Karpas-422 (cell line): ENCODE measurements at regions not wholly inside any gene's neighbourhood (a gene's known extent, or its start where the extent isn't known, plus 50 kb on each side); places are given as distances from the start of the nearest gene placed in this dataset.
"Not testable (repeated sequence)": the region's sequence is repeated elsewhere in the genome, so short reads cannot be mapped to it uniquely, and the experiment has no call there.

ENCODE experiments used
- DNase-seq: peaks from one replicate; pipeline ENCODE4 v3.0.0-alpha.2; 2015
- H2AFZ ChIP-seq: fragments of 200-600 bp; sonication (generic); 2 replicates; pipeline ENCODE4 v1.6.1; 2014; ENCODE audit warnings: antibody characterized with exemption, low read length, mixed read lengths
- H3K27ac ChIP-seq: fragments of 200-600 bp; sonication (generic); 2 replicates; pipeline ENCODE4 v1.5.1; 2014; ENCODE audit warnings: mild to moderate bottlenecking, low read length, moderate library complexity
- H3K27me3 ChIP-seq: fragments of 200-600 bp; sonication (generic); 2 replicates; pipeline ENCODE4 v1.6.1; 2014; ENCODE audit warnings: low read length, mixed read lengths
- H3K36me3 ChIP-seq: fragments of 200-600 bp; sonication (generic); 2 replicates; pipeline ENCODE4 v1.6.1; 2014; ENCODE audit warnings: low read length, mixed read lengths; ENCODE audit not compliant: insufficient read depth
- H3K4me1 ChIP-seq: fragments of 200-600 bp; sonication (generic); 2 replicates; pipeline ENCODE4 v1.6.1; 2014; ENCODE audit warnings: mild to moderate bottlenecking, low read length, mixed read lengths
- H3K4me2 ChIP-seq: fragments of 200-600 bp; sonication (generic); 2 replicates; pipeline ENCODE4 v1.6.1; 2014; ENCODE audit warnings: low read length, low read depth, mild to moderate bottlenecking; ENCODE audit not compliant: poor library complexity, severe bottlenecking
- H3K4me3 ChIP-seq: fragments of 200-600 bp; sonication (generic); 2 replicates; pipeline ENCODE4 v1.5.1; 2014; ENCODE audit warnings: mild to moderate bottlenecking, antibody characterized with exemption, low read length, mixed read lengths
- H3K79me2 ChIP-seq: fragments of 200-600 bp; sonication (generic); 2 replicates; pipeline ENCODE4 v1.6.1; 2014; ENCODE audit warnings: mild to moderate bottlenecking, low read length, mixed read lengths
- H3K9ac ChIP-seq: fragments of 200-600 bp; sonication (generic); 2 replicates; pipeline ENCODE4 v1.6.0; 2014; ENCODE audit warnings: low read length
- H3K9me2 ChIP-seq: fragments of 200-600 bp; sonication (generic), shearing (Covaris generic); replicated peaks from 2 replicates; pipeline ENCODE4 v1.6.0; 2014; ENCODE audit warnings: mild to moderate bottlenecking, low read length, moderate library complexity; ENCODE audit not compliant: insufficient read depth
- H3K9me3 ChIP-seq: fragments of 300-700, 200-600 bp; sonication (generic); 2 replicates; pipeline ENCODE4 v1.6.1; 2014; ENCODE audit warnings: low read length, mixed read lengths
- H4K20me1 ChIP-seq: fragments of 200-600 bp; sonication (generic); 2 replicates; pipeline ENCODE4 v1.6.1; 2014; ENCODE audit warnings: mild to moderate bottlenecking, antibody characterized with exemption, low read length, low read depth; ENCODE audit not compliant: insufficient read depth

DNA sequence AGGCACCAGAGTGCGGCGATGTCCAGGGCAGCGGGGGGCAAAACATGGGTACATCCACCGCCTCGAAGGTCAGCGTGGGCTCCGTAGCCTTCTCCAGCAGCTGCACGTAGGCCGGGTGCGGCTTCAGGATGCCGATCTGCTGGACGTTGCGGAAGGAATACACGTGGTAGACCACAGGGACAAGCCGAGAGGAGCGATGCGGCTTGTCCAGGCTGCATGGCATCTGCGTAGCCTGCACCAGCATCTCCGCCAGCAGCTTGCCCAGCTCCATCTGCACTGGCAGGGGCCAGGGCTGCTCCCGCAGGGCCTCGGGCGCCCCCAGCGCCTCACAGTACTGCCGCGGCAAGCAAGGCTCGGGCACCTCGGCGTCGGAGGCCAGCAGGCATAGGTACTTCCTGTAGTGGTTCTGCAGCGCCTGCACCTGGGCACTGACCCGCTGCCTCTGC lies 73.6 kb upstream of the MED13 start:
- not testable (repeated sequence) for H3K4me1 ChIP-seq, DNase-seq, H3K9me2 ChIP-seq, H4K20me1 ChIP-seq, H3K27ac ChIP-seq, H3K9ac ChIP-seq, H3K4me2 ChIP-seq, H3K27me3 ChIP-seq, H3K36me3 ChIP-seq, H3K4me3 ChIP-seq, H3K79me2 ChIP-seq, H2AFZ ChIP-seq, H3K9me3 ChIP-seq

- H3K9ac ChIP-seq, H3K9me3 ChIP-seq, H3K9me2 ChIP-seq, DNase-seq, H3K4me2 ChIP-seq, H3K4me3 ChIP-seq, H3K27me3 ChIP-seq, H3K36me3 ChIP-seq, H3K79me2 ChIP-seq, H2AFZ ChIP-seq, H4K20me1 ChIP-seq, H3K4me1 ChIP-seq, H3K27ac ChIP-seq: not testable (repeated sequence)
These were observed 72.9 kb upstream of the MED13 start for GRCh38 chr17:62137734-62138624.

DNA sequence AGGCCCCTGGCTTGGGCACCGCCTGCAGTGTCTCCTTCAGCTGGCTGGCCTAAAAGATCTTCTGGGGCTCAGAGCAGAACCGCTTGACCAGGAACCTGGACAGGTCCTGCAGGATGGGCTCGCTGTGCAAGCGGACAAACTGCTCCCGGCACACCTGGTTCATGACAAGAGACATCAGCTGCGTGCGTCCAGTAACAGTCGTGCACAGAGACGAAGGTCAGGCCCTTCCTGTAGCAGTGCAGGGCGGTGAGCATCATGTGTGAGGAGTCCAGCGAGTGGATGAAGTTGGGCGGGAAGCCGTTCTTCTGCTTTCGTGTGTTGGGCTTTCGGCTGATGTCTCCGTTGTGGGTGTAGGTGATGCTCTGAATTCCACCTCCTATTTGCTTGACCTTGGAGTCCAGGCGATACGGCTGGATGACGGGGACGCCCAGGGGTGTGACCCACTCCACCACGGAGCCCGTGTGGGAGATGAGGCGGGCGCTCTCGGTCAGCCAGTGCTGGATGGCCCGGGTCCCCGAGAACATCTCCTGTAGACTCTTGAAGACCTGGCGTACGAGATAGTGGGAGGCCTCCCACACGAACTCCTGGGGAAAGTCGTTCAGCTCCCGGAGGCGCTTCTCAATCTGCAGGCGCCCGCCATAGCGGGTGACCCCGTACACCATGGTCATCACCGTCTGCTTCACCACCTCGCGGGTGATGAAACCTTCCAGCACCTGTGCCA lies 72.1 kb upstream of the MED13 start:
- H3K27ac ChIP-seq, DNase-seq, H3K9me3 ChIP-seq, H3K9ac ChIP-seq, H4K20me1 ChIP-seq, H3K4me3 ChIP-seq, H2AFZ ChIP-seq, H3K27me3 ChIP-seq, H3K36me3 ChIP-seq, H3K9me2 ChIP-seq, H3K4me1 ChIP-seq, H3K79me2 ChIP-seq, H3K4me2 ChIP-seq: not testable (repeated sequence)

DNA sequence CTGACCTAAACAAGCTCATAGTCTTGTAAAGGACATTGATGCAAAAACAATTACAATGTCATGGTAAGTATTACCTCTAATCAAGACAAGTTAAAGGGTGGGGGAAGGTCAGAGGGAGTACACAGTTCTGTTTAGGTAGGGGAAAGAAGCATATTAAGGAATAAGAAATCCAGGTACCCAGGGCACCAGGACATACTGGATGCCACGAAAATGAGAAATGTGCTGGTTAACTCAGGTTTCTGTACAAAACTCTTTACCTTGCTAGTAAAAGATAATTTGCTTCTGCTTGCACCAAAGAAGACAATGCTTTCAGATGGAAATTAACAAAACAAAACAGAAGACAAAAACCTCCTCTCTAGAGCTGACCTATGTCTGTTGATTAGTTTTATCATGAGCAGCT lies 70.7 kb upstream of the MED13 start:
- H2AFZ ChIP-seq = no peak overlapping the region
- H3K27ac ChIP-seq = no peak overlapping the region
- no peaks in the 10 kb centered on the region for H3K79me2 ChIP-seq
- no peaks in the 10 kb centered on the region for H3K9me3 ChIP-seq
- DNase-seq = no peak
- no peaks in the 10 kb centered on the region for H3K9me2 ChIP-seq
- H4K20me1 ChIP-seq = no peaks in the 10 kb centered on the region
- no peak overlapping the region for H3K9ac ChIP-seq
- H3K27me3 ChIP-seq = no peaks in the 10 kb centered on the region
- H3K36me3 ChIP-seq = no peaks in the 10 kb centered on the region
- no peaks in the 10 kb centered on the region for H3K4me1 ChIP-seq
- no peak overlapping the region for H3K4me2 ChIP-seq
- no peak overlapping the region for H3K4me3 ChIP-seq

GRCh38 chr17:62135096-62135495 lies 70.0 kb upstream of the MED13 start:
- not testable (repeated sequence) for DNase-seq, H2AFZ ChIP-seq, H4K20me1 ChIP-seq

DNA sequence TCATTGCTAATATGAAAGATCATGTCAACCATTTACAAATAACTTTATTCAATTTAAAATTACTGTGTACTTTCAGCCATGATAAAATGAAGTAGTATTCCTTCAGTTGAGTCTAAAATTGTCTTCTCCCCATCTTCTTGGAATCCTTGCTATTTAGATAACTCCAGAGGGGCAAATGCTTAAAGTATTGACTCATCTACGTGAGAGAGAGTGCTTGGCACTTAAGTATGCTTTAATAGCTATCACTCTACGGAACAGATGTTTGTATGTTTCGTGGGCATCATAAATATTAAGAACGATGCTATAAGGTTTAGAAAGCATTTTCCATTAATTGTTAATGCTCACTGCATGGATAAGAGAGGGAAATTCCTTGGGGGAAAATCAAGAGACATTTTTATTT lies 69.3 kb upstream of the MED13 start:
- Histone ChIP-seq H3K27me3 (no peaks in the 10 kb centered on the region), H3K9me2 (no peaks in the 10 kb centered on the region), H3K9ac (no peak overlapping the region), H3K4me1 (no peaks in the 10 kb centered on the region), H4K20me1 (no peaks in the 10 kb centered on the region), H3K36me3 (no peaks in the 10 kb centered on the region), H3K27ac (no peak overlapping the region), H3K4me2 (no peak overlapping the region), H3K79me2 (no peaks in the 10 kb centered on the region), H3K9me3 (no peaks in the 10 kb centered on the region), H3K4me3 (no peak overlapping the region), H2AFZ (no peak overlapping the region)
- DNase-seq = no peak

More at GRCh38 chr17:62135096-62135495, 70.0 kb upstream of the MED13 start:
- H3K79me2 ChIP-seq, H3K9me2 ChIP-seq, H3K27ac ChIP-seq, H3K4me1 ChIP-seq, H3K9me3 ChIP-seq, H3K36me3 ChIP-seq, H3K9ac ChIP-seq, H3K27me3 ChIP-seq, H3K4me2 ChIP-seq, H3K4me3 ChIP-seq: not testable (repeated sequence)

- not testable (repeated sequence) for H3K4me2 ChIP-seq
These were observed 66.2 kb upstream of the MED13 start for GRCh38 chr17:62131271-62131670.

DNA sequence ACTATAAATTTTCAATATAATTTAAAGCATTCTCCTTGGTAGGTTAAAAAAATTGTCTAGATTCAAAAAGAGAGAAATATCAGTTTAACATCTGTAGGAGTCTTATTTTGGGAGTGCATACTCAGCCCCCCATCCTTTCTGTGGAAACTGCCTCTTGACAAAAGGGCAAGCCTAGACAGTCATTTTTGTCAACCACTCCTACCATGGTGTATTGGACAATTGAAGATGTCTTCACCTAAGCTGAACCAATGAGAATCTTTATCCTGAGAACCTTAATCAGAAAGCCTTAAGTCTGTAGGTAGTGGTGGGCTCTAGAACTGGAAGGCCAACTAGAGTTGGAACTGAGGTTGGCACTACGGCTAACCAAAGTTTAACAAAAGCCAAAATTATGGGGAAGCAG lies 65.7 kb upstream of the MED13 start:
- Histone ChIP-seq H3K9ac (no peak overlapping the region), H3K4me2 (no peak overlapping the region), H3K27ac (no peak overlapping the region), H3K4me3 (no peak overlapping the region), H3K27me3 (no peaks in the 10 kb centered on the region), H3K9me2 (no peaks in the 10 kb centered on the region), H3K4me1 (no peaks in the 10 kb centered on the region), H4K20me1 (no peaks in the 10 kb centered on the region), H3K79me2 (no peaks in the 10 kb centered on the region), H3K9me3 (no peaks in the 10 kb centered on the region), H3K36me3 (no peaks in the 10 kb centered on the region), H2AFZ (no peak overlapping the region)
- DNase-seq = no peak

More at GRCh38 chr17:62131271-62131670, 66.2 kb upstream of the MED13 start:
- not testable (repeated sequence) for H3K79me2 ChIP-seq, H4K20me1 ChIP-seq, H3K9ac ChIP-seq, H3K9me2 ChIP-seq, H3K4me3 ChIP-seq, H3K27me3 ChIP-seq, H2AFZ ChIP-seq, H3K9me3 ChIP-seq, H3K4me1 ChIP-seq, H3K27ac ChIP-seq, DNase-seq, H3K36me3 ChIP-seq
